ENCODE measurements at regions not wholly inside any gene's neighbourhood (a gene's known extent, or its start where the extent isn't known, plus 50 kb on each side); places are given as distances from the start of the nearest gene placed in this dataset.
"Not testable (repeated sequence)": the region's sequence is repeated elsewhere in the genome, so short reads cannot be mapped to it uniquely, and the experiment has no call there.

DNA sequence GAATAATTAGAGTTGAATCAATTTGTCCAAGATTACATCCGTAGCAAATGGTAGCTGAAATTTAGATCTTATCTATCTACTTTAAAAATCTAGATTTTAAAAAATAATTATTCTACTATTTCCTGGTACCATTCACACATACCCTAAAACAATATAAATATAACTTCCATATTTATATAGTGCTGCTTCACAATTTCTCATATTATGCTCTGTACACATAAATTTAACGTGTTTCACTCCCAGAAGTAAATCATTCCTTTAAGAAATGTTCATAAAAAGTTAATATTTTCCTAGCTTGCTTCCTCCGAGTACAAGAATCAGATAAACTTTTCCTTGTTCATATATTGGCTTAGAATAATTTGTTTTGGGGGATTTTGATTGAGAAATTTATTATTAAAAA is 857.0 kb upstream of the SPRY2 start:
- DNase-seq = no peak

DNA sequence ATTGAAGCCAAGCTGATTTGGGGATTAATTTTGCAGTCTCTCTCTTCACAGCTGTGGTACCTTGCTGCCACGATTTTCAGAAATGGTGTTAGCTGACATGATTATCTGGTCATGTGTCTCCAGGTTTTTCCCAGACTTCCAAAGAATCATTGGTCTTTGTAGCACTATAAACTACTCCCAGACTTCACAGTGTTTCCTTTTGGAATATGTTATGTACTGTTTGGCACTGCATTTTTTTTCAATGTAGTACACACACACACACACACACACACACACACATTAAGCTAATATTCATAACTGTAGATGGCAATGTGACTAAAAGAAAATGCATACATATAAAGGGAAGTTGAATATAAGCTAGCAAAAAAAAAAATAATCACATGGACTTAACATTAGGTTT is 856.6 kb upstream of the SPRY2 start:
- DNase-seq = no peak

DNA sequence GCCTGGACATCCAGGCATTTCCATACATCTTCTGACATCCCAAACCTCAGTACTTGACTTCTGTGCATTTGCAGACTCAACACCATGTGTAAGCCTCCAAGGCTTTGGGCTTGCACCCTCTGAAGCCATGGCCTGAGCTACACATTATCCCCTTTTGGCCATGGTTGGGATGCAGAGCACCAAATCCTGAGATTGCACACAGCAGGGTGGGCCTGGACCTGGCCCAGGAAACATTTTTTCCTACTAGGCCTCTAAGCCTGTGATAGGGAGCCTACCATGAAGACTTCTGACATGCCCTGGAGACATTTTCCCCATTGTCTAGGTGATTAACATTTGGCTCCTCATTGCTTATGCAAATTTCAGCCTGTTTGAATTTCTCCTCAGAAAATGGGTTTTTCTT is 853.4 kb upstream of the SPRY2 start:
- DNase-seq = no peak

DNA sequence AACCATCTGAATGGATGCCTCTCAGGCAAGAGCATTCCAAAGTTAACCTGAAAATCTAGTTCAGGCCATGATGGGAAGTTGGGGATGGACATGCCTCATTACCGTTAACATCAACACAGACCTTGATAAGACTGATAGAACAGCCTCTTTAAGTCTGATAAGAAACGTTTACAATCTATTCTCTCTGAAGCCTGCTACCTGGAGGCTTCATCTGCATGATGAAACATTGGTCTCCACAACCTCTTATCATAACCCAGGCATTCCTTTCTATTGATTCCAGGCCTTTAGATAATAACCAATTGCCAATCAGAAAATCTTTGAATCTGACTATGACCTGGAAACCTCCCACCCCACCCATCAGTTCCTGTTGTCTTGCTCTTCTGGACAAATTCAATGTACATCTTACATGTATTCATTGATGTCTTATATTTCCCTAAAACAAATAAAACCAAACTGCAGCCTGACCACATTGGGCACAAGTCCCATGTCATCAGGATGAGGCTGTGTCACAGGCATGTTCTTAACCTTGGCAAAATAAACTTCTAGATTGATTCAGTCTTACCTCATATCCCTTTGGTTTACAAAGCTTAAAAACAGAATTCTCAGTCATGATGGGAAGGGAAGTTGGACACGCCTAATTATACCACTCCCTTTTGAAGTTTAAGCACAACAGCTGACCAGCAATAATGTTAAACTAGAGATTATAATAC is 843.8 kb upstream of the SPRY2 start:
- no peak for DNase-seq

DNA sequence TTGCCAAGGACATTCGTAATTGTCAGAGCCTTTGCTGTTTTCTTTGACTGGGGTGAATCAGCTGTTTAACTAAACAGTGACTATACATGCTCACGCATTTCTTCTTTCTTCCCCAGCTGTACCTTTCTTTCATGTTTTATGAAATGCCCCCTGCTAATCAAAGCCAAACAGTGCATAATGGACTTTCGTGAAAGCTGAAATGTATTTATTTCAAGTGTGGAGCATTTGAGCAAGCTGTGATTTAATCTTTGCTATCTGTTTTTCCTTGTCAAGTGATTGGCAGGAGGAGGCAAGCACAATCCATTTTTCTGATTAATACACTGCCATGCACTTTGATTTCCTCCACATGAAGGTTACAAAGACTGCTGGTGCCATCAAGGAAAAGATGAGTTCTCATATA is 831.7 kb upstream of the SPRY2 start:
- DNase-seq = no peak

DNA sequence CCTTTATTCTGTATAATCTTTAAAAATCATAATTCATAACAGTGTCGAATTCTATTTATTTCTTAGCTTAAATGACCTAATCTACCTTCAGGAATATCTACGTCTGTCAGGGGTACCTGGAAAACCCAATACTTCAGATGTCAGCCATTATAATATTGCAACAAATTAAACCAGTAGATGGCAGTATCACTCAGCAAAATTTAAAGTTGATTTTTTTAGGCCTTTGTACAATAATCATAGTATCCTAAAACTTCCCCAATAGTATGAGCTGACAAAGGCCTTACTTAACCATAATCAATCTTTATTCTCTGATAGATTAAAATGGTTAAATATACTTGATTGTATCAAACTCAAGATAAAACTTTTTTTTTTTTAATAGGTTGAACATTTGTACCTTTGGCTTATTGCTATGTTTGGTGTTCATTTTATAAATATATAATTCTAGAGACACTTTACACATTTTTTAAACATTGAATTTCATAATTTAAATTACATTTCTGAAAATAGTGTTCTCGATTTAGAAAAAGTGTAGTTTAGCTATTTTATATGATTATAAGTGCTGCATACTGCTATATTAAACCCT is 830.2 kb upstream of the SPRY2 start:
- no peak for DNase-seq

DNA sequence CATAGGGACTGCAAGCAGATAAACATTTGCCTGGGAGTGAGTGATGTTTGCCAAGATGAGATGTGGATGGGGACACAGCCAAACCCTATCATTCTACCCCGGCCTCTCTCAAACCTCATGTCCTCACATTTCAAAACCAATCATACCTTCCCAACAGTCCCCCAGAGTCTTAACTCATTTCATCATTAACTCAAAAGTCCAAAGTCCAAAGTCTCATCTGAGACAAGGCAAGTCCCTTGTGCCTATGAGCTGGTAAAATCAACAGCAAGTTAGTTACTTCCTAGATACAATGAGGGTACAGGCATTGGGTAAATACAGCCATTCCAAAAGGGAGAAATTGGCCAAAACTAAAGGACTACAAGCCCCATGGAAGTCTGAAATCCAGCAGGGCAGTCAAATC is 822.9 kb upstream of the SPRY2 start:
- DNase-seq = not testable (repeated sequence)

DNA sequence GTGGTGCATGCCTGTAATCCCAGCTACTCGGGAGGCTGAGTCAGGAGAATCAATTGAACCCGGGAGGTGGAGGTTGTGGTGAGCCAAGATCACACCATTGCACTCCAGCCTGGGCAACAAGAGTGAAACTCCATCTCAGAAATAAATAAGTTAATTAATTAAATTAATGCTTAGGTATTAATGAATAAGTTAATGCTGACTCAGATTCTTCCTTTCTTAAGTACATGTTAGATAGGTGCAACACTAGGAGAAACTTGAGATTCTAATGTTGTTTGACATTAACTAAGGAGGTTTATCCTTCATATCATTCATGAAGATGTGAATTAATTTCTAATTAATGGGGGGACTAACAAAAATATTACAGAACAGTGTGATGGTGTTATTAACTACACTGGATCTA is 812.6 kb upstream of the SPRY2 start:
- DNase-seq = no peak

DNA sequence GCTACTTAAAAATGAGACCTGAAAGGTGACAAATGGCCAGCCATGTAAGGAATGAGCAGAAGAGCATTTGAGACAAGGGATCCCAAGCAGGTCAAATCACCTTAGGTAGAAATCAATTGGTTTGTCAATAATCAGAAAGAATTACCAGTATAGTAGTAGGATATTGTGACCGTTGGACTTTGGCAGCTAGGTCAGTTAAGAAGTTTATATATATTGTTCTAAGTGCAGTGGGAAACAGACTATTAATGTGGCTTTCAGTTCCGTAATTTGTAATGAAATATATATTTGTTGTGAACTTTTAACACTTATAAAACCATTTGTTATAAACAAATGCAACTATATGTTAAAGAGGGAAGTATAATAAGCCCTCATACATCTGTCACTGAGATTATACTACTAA is 807.9 kb upstream of the SPRY2 start:
- no peak for DNase-seq

DNA sequence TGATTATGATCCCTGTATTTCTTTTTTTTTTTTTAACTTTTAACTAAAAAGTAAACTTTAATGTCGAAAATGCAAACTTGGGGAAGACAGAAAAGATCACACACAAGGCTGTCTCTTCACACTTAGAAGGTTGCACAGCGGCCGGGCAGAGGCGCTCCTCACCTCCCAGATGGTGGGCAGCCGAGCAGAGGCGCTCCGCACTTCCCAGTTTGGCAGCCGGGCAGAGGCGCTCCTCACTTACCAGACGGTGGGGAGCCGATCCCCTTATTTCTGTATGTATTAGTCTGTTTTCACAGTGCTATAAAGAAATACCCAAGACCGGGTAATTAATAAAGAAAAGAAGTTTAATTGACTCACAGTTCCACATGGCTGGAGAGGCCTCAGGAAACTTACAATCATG is 805.6 kb upstream of the SPRY2 start:
- not testable (repeated sequence) for DNase-seq

DNA sequence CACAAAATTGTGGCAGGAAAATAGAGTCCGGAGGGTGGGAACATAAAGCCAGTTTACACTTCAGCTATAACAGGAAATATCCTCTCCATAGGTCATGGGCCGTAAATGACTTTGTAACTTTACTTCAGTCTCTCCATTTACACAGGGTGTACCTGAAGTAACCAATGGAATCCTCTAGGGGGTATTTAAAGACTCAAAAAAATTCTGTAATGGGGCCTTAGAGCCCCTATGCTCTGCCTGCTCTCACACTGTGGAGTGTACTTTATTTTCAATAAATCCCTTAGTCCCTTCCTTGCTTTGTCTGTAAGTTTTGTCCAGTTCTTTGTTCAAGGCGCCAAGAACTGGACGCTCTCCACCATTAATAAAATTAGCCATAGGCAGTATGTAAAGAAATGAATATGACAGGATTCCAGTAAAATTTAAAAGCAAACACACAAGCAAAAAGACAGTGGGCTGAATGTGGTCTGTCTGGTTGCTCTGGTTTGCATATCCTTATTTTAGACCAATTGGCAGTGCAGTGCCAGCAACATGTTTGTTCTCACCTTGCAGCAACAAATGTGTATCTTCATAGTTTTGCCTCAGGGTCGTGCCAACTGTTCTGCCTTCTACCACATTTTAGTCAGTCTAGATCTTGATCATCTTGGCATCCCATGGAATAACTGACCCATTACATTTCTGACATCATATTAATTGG is 801.5 kb upstream of the SPRY2 start:
- DNase-seq = no peak

DNA sequence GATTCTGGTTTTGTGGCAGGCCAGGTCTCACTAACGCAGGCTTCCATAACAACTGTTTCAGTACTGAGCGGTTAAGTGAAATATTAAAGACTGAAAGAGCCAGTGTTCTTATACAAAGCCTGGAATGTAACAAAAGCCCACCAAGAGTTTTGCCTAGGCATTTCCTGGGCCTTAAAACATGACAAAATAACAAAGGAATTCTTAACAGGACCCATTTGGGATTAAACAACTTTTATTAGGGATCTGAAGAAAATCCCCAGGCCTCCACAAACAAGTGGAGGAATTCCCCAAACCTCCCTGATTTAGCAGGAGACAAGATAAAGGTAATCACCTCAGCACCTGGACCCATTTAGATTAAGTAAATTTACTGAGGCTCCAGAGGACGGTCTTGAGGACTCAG is 799.7 kb upstream of the SPRY2 start:
- DNase-seq = no peak

DNA sequence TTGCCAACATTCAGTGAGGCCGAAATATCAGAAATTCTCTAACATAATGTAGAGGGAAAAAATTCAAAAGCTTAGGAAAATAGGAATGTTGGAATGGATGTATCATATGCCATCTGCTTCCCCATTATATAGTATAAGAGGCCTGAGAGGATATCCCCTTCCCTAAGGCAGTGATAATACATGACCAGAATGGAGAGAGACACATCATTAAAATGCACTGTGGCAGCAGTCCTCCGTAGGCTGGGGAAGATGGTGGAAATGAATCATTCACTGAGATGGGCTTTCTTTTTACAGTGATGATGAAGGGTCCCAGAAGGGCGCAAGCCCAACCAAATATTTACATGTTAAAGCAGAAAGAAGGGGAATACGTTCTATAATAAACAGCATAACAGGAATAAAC is 799.1 kb upstream of the SPRY2 start:
- no peak for DNase-seq

DNA sequence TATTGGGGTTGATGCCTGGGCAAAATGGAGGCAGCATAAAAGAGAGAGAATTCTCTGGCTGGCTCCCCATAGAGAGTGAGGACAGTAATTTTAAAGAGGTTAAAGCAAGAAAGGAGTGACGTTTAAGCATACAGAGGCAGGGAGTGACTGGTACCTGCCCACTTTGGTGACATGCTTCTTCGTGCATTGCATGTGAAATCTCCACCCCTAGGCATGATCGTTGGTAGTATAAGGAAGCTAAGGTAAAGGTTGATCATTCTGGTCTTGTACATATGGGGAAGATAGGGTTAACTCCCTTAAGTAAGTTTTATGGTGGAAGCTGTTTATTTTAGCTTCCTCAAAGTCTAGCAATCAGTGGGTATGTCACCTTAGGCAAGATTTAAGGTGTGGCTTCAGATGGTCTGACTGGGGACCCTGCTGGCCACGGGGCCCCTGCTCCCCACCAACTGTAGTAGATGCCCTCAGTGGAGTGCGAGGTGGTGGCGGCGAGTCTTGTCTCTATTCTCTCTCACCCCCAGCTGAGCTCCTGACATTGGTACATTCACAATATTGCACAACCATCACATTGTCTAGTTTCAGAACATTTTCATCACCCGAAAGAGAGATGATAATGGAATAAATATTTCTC is 797.5 kb upstream of the SPRY2 start:
- no peak for DNase-seq

DNA sequence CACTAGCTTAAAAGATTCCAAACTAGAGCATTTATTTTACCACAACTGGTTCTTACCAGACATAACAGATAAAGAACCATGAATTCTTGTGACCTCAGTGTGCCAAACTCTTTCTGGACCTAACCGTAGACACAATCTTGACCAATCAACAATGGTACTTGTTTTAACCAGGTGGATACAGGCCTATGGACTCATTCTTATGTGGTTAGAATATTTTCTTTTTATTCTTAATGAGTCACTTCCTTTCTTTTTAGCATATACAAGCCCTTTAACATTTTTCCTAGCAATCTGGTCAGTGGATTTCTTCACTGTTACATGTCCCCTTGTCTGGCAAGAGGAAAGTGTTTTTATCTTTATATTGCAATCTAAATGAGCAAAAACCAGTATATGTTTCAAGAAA is 792.1 kb upstream of the SPRY2 start:
- no peak for DNase-seq

DNA sequence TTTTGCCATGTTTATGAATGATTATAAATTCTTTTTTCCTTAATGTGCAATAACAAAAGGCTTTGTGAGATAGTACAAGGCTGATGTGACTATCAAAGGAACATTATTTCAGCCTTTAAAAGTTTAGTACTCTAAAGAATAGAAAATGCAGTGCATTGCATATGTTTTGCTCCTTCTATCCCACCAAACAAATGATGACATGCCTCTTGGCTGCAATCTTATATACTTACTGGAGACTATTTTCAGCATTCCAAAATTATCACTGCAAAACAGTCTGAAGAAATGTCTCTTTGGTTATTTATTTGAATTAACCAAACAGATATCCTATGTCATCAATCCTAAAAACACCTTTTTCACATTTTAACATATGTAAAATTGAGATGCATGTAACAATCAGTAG is 776.5 kb upstream of the SPRY2 start:
- no peak for DNase-seq

DNA sequence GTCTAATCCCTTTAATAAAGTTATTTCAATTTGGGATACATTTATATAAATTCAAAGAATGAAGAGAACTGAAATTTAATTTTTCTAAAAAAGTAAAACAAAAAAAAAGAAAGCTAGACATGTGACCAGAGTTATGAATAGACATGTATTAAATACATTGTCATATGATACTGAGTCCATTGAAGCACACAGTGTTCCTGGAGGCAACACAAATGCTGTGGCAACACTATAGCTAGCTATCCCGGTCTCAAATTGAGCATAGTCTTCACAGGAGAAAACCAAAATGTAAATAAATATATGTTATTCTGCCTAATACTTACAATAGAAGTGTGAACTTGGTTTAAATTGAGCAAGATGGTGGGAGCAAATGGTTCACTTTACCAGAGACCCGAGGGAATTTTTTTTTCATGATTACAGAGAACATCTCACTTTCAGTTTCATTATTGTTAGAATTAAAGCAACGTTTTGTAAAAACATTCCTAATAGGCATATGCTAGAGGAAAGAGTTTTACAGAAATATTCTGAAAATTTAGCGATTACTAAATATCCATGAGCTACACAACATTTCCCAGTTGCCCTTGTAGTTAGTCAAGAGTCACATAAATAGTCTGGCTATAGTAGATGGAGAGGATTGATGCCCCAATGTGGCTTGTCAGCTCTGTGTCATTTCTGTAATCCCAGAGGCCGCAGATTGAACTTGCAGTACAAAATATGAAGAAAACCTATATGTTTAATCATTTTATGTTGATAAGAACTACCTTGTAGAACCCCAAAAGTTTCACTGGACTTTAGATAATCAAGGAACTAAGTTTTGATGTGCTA is 775.7 kb upstream of the SPRY2 start:
- DNase-seq = no peak

DNA sequence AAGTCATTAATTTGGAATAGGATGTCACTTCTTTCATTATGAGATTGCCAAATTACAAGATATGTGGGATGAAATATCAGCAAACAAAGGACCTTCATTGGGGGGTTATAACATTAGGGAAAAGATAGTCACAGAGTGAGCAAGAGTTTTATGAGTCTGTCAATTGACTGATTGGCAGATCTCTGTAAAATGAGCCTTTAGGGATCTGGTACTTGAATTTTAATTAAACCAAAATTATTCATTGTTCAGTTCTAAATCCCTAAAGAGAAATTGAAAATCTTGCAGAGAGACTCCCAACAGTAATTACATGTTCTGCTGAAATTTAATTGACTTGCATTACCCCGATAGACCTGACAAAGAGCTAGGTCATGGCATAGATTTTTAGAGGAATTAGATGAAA is 768.1 kb upstream of the SPRY2 start:
- no peak for DNase-seq

DNA sequence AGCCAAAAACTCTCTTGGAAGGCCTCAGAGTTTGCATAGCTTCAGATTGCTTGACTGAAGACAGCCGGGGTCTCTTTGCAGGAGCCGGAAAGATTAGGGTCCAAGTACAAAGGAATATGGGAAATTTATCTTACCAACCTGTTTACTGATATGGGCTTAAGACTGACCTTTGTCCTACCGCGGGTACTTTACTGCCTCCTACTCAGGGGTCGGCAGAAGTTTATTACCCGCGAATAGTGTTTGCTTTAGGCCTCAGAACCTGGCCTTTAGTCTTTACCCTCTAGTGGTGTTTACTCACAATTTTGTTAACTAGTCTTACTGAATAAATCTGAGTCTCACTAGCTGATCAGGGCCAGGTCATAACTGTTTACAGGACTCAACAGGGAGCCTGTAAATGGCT is 765.4 kb upstream of the SPRY2 start:
- DNase-seq = no peak

DNA sequence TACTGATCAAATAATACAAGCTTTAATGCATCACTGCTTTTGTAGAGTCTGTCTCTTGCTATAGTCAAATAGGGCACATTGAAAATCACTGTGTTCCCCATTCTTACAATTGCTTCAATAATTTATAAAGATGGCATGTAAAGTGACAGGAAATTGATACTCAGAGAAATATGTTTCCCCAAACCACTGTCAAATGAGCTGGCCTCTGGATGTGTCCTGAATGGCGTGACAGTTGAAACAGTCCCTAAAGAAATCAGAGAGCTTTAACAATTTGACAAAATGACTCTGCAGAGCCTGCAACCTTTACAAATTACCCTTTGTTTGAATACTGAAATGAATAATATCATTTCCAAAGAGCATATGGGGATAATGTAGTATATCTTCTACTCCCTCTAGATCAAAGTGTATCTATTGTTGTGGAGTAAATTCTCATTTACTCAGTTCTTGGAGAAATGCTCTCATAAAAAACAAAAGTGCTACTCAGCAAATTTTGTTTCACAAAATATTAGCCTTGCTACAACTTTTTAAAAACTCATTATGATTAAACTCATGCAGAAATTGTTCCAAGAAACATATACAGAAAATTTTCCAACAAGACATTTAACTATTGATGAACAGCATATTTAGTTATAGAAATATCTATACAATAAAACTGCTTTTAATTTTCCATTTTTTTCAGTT is 763.2 kb upstream of the SPRY2 start:
- DNase-seq = no peak

DNA sequence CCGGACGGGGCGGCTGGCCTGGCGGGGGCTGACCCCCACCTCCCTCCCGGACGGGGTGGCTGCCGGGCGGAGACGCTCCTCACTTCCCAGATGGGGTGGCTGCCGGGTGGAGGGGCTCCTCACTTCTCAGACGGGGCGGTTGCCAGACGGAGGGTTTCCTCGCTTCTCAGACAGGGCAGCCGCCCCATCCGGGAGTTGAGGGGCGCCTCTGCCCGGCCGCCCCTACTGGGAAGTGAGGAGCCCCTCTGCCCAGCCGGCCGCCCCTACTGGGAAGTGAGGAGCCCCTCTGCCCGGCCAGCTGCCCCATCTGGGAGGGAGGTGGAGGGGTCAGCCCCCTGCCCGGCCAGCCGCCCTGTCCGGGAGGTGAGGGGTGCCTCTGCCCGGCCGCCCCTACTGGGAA is 761.1 kb upstream of the SPRY2 start:
- not testable (repeated sequence) for DNase-seq

DNA sequence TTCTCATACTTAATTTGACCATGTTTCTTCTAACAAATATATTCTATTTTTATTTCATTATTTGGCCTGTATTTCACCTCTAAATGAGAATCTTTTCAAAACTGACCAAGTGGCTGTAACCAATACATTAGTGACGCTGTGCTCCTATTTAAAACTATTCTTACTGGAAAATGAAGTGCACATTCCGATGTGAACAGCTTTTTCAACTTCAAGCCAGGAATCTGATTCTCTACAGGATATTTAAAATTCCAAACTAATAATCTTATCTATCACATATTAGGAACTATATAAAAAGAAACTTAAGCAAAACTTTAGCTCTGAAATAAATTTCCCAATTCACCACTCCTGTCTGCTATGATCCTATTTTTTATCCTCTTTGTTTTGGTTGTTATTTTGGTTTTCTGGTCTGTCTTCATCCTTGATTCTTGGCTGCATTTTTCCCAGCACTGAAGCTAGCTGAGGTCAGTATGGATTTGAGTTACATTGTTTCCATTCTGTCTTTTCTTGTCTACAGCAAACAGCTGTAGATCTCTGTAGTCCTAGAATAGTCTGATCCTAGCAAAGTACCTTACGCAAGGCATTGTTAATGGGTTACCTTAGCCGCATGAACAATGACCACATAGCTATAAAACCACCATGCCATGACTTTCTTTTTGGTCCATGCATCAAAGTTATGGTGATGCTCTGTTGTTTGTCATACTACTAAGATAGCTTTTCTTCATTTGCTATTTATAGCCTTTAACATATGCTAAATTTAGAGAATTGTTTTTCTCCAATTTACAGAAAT is 748.6 kb upstream of the SPRY2 start:
- DNase-seq = no peak
